ENCODE measurements at regions not wholly inside any gene's neighbourhood (a gene's known extent, or its start where the extent isn't known, plus 50 kb on each side); places are given as distances from the start of the nearest gene placed in this dataset.
"Not testable (repeated sequence)": the region's sequence is repeated elsewhere in the genome, so short reads cannot be mapped to it uniquely, and the experiment has no call there.

- TF ChIP-seq CTCF (IDR thresholded peaks at IDR 0.05; ENCODE audit: control insufficient read depth, insufficient read depth, low read depth, low read length, missing control alignments): no peak
- DNase-seq (ENCODE audit: low read depth): no peak
- H3K4me3 ChIP-seq (ENCODE audit: control insufficient read depth, low read depth, low read length): no peak overlapping the region
These were observed 78.9 kb upstream of the FGF3 start for GRCh38 chr11:69898123-69898522.

DNA sequence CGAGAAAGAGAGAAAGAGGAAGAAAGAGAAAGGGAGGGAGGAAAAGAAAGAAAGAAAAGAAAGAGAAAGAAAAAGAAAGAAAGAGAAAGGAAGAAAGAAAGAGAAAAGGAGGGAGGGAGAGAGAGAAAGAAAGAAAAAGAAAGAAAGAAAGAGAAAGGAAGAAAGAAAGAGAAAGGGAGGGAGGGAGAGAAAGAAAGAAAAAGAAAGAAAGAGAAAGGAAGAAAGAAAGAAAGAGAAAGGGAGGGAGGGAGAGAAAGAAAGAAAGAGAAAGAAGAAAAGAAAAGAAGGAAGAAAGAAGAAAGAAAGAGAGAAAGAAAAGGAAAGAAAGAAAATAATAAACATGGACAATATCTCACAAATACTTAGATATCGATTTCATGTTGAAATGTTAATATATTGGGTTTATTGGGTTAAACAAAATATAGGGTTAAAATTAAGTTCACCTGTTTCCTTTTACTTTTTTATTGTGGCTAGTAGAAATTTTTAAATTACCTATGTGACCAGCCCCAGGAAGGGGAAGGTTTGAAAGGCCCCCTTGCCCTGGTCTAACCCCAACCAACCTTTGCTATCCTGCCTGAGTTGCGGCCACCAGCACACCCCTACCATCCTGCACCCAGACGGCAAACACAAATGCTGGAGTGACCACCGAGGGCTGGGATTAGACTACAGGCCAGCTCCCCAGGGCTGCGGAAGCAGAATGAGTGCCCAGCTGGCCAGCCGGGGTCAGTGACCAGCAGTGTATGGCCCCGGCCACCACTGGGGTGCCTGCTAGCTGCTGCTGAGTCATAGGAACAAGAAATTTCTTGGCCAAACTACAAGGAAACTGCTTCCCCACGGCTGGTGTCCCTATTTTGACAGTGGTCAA, 81.0 kb upstream of the FGF3 start:
- DNase-seq (ENCODE audit: low read depth): no peak
- H3K4me3 ChIP-seq (ENCODE audit: control insufficient read depth, low read depth, low read length): no peak overlapping the region
- TF ChIP-seq CTCF (IDR thresholded peaks at IDR 0.05; ENCODE audit: control insufficient read depth, insufficient read depth, low read depth, low read length, missing control alignments): no peak

DNA sequence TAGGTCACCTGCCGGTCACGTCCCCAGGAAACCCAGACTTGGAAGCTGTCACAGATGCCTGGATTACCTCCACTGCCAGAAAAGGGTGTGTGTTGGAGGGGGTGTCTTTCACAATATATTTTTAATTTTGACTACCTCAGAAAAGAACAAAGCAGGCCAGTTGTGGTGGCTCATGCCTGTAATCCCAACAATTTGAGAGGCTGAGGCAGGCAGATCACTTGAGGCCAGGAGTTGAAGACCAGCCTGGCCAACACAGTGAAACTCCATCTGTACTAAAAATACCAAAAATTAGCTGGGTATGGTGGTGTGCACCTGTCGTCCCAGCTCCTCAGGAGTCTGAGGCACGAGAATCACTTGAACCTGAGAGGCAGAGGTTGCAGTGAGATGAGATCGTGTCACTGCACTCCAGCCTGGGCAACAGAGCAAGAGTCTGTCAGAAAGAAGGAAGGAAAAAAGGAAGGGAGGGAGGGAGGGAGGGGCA, 81.6 kb upstream of the FGF3 start:
- DNase-seq (ENCODE audit: low read depth); H3K4me3 ChIP-seq (ENCODE audit: control insufficient read depth, low read depth, low read length): not testable (repeated sequence)

DNA sequence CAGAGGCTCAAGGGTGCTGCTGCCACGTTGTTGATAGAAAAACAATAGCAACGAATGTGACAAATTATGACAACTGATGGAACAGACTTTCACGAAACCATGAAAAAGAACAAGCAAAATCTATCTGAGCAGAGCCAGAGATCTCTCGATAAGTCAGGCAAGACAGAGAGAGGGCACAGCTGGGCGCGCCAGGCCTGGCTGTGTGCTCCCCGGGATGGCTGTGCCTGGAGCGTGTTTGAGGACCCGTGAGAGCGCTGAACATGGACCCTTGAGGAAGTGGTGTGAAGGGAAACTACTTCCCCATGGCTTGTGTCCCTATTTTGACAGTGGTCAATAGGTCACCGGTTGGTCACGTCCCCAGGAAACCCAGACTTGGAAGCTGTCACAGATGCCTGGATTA, 83.1 kb upstream of the FGF3 start:
- TF ChIP-seq CTCF (IDR thresholded peaks at IDR 0.05; ENCODE audit: control insufficient read depth, insufficient read depth, low read depth, low read length, missing control alignments): no peak
- H3K4me3 ChIP-seq (ENCODE audit: control insufficient read depth, low read depth, low read length): no peak overlapping the region
- DNase-seq (ENCODE audit: low read depth): no peak

DNA sequence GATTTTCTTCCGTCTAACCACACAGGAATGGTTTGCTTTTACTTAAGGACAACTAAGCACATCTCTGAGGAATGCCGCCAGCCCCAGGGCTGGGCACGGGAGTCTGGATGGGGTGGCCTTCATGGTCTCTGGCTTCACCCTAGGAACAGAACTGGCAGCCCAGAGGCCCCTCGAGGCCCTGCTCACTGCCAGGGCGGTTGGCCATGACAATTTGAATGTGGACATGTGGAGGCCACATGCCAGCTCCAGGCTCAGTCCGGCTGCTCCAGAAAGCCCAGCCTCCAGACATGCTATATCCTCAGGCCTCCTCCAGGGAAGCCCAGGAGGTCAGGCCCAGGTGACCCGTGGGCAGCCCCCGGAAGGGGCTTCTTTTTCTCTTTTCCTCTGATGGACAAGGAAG, 84.0 kb upstream of the FGF3 start:
- no peak for TF ChIP-seq CTCF (IDR thresholded peaks at IDR 0.05; ENCODE audit: control insufficient read depth, insufficient read depth, low read depth, low read length, missing control alignments)
- no peak for DNase-seq (ENCODE audit: low read depth)
- H3K4me3 ChIP-seq (ENCODE audit: control insufficient read depth, low read depth, low read length): no peak overlapping the region

GRCh38 chr11:69904161-69904973, 85.2 kb upstream of the FGF3 start:
- DNase-seq (ENCODE audit: low read depth): no peak
- H3K4me3 ChIP-seq (ENCODE audit: control insufficient read depth, low read depth, low read length): no peak overlapping the region
- TF ChIP-seq CTCF (IDR thresholded peaks at IDR 0.05; ENCODE audit: control insufficient read depth, insufficient read depth, low read depth, low read length, missing control alignments): no peak

Data from AG09309 (cell line).